HCT116 (cell line): ENCODE measurements at regions not wholly inside any gene's neighbourhood (a gene's known extent, or its start where the extent isn't known, plus 50 kb on each side); places are given as distances from the start of the nearest gene placed in this dataset.

Experiments
- ATAC-seq: fragments of 200-7000 bp; cut with Tn5 transposase; 2 replicates; pipeline ENCODE4 v1.9.1; 2020; ENCODE audit warnings: mild to moderate bottlenecking, moderate library complexity
- BruUV-seq: library from RNA; stranded (reverse); fragments of 400-500 nt; replicated peaks from 2 replicates; lab custom pipeline; 2021; lab: Mats Ljungman, UMichigan
- CTCF ChIA-PET: fragments of 300-600 bp; sonication (Branson Sonifier 250); formaldehyde crosslinking; loops from one replicate; lab custom pipeline; 2021; ENCODE audit warnings: antibody characterized with exemption; lab: Charles Lee
- POLR2A ChIA-PET: fragments of 300-600, 350-600 bp; sonication (Branson Sonifier 250); formaldehyde crosslinking; loops from one replicate; lab custom pipeline; 2021; ENCODE audit warnings: antibody characterized with exemption; lab: Charles Lee
- RAD21 ChIA-PET, 2 experiments: fragments of 300-600 bp; sonication (Branson Sonifier 250); formaldehyde crosslinking; loops; one replicate each; lab custom pipeline; 2023; ENCODE audit warnings: low total read pairs in 2 of 2; ENCODE audit not compliant: uncharacterized antibody in 2 of 2, unreplicated experiment in 2 of 2, low non-redundant PET in 1 of 2; lab: Charles Lee
- DNase-seq: peaks from one replicate; pipeline ENCODE4 v3.0.0-alpha.2; 2010; ENCODE audit warnings: low read depth, low spot score
- H2AFZ ChIP-seq: fragments of 200-600 bp; shearing (Covaris generic), sonication (generic); 2 replicates; pipeline ENCODE4 v1.6.1; 2017; ENCODE audit warnings: low read depth, mixed run types, mixed read lengths, antibody characterized with exemption, low read length; ENCODE audit not compliant: poor library complexity, severe bottlenecking
- H3K27ac ChIP-seq: 2 replicates; pipeline ENCODE4 v1.5.1; 2012; ENCODE audit warnings: low read depth, low read length
- H3K27me3 ChIP-seq: fragments of 200-600 bp; sonication (generic); 2 replicates; pipeline ENCODE4 v1.6.1; 2016; ENCODE audit warnings: mixed run types, low read length, mixed read lengths; ENCODE audit not compliant: insufficient read depth
- H3K36me3 ChIP-seq, 2 experiments: fragments of 200-500 bp in 1 of 2; fragments of 200-600 bp in 1 of 2; sonication (Bioruptor generic) in 1 of 2; sonication (generic) in 1 of 2; 2 replicates each; pipeline versions ENCODE4 v1.5.1 to v1.6.1; 2014 to 2016; ENCODE audit warnings: low read length in 2 of 2, inconsistent platforms in 1 of 2, mixed read lengths in 1 of 2, mixed run types in 1 of 2; ENCODE audit not compliant: insufficient read depth in 2 of 2, control insufficient read depth in 1 of 2
- H3K4me1 ChIP-seq, 2 experiments: fragments of 200-600 bp in 1 of 2; sonication (generic) in 1 of 2; 2 replicates each; pipeline versions ENCODE4 v1.5.1 to v1.6.1; 2012 to 2017; ENCODE audit warnings: low read length in 2 of 2, inconsistent platforms in 1 of 2, mild to moderate bottlenecking in 1 of 2, mixed read lengths in 1 of 2, mixed run types in 1 of 2, moderate library complexity in 1 of 2; ENCODE audit not compliant: insufficient read depth in 2 of 2, control insufficient read depth in 1 of 2
- H3K4me2 ChIP-seq: fragments of 200-600 bp; sonication (generic); 2 replicates; pipeline ENCODE4 v1.6.1; 2017; ENCODE audit warnings: mixed run types, low read length, mixed read lengths
- H3K4me3 ChIP-seq, 2 experiments: fragments of 200-600 bp in 1 of 2; sonication (generic) in 1 of 2; replicated peaks in 1 of 2; 2 replicates each; pipeline ENCODE4 v1.5.1; 2011 to 2016; ENCODE audit warnings: low read length in 2 of 2, control low read depth in 1 of 2, low read depth in 1 of 2, mild to moderate bottlenecking in 1 of 2, mixed read lengths in 1 of 2, mixed run types in 1 of 2
- H3K79me2 ChIP-seq: fragments of 200-600 bp; sonication (generic); 2 replicates; pipeline ENCODE4 v1.6.1; 2017; ENCODE audit warnings: mild to moderate bottlenecking, mixed run types, low read length, moderate library complexity, mixed read lengths; ENCODE audit not compliant: insufficient read depth
- H3K9ac ChIP-seq: fragments of 200-600 bp; sonication (generic); 2 replicates; pipeline ENCODE4 v1.6.1; 2016; ENCODE audit warnings: low read length, mixed read lengths
- H3K9me2 ChIP-seq: fragments of 200-600 bp; sonication (generic), shearing (Covaris generic); 2 replicates; pipeline ENCODE4 v1.6.1; 2017; ENCODE audit warnings: mixed run types, mild to moderate bottlenecking, moderate library complexity; ENCODE audit not compliant: insufficient read depth
- H3K9me3 ChIP-seq, 2 experiments: fragments of 200-500 bp in 1 of 2; fragments of 200-600 bp in 1 of 2; sonication (Bioruptor generic) in 1 of 2; sonication (generic) in 1 of 2; 2 replicates each; pipeline ENCODE4 v1.6.1; 2014 to 2017; ENCODE audit warnings: low read length in 2 of 2, mixed read lengths in 2 of 2, inconsistent platforms in 1 of 2, low read depth in 1 of 2, mild to moderate bottlenecking in 1 of 2, mixed run types in 1 of 2, moderate library complexity in 1 of 2; ENCODE audit not compliant: control insufficient read depth in 1 of 2, insufficient read depth in 1 of 2
- H4K20me1 ChIP-seq: fragments of 200-600 bp; sonication (generic), shearing (Covaris generic); 2 replicates; pipeline ENCODE4 v1.6.1; 2017; ENCODE audit warnings: mixed run types, mild to moderate bottlenecking, moderate library complexity; ENCODE audit not compliant: insufficient read depth
- ATF3 ChIP-seq: IDR thresholded peaks from 2 replicates; pipeline ENCODE4 v1.6.1; 2012
- CBX3 ChIP-seq: IDR thresholded peaks from 2 replicates; pipeline ENCODE4 v1.6.1; 2012; ENCODE audit warnings: low read depth
- CEBPB ChIP-seq: IDR thresholded peaks from 2 replicates; pipeline ENCODE4 v1.6.1; 2012; ENCODE audit warnings: low read depth
- CTCF ChIP-seq, 3 experiments: fragments of 200-600 bp in 1 of 3; sonication (generic) in 1 of 3; IDR thresholded peaks in 2 of 3; conservative IDR thresholded peaks in 1 of 3; 2 replicates each; pipeline ENCODE4 v1.5.1; 2012 to 2017; ENCODE audit warnings: low read depth in 2 of 3, low read length in 2 of 3, antibody characterized with exemption in 1 of 3, borderline replicate concordance in 1 of 3, control low read depth in 1 of 3, mild to moderate bottlenecking in 1 of 3, mixed read lengths in 1 of 3, mixed run types in 1 of 3, moderate library complexity in 1 of 3; ENCODE audit not compliant: insufficient read depth in 1 of 3
- EGR1 ChIP-seq: IDR thresholded peaks from 2 replicates; pipeline ENCODE4 v1.6.1; 2012; ENCODE audit warnings: low read depth
- ELF1 ChIP-seq: IDR thresholded peaks from 2 replicates; pipeline ENCODE4 v1.6.1; 2012; ENCODE audit warnings: low read depth, borderline replicate concordance
- EZH2 ChIP-seq: fragments of 200-600 bp; sonication (generic); IDR thresholded peaks from 2 replicates; pipeline ENCODE4 v1.6.1; 2017; ENCODE audit warnings: antibody characterized with exemption, mixed run types
- EZH2phosphoT487 ChIP-seq: fragments of 200-600 bp; IDR thresholded peaks from 2 replicates; pipeline ENCODE4 v1.6.1; 2018; ENCODE audit warnings: antibody characterized with exemption, borderline replicate concordance
- FOSL1 ChIP-seq: IDR thresholded peaks from 2 replicates; pipeline ENCODE4 v1.6.1; 2012; ENCODE audit warnings: low read depth
- JUND ChIP-seq: IDR thresholded peaks from 2 replicates; pipeline ENCODE4 v1.6.1; 2012
- MAX ChIP-seq: IDR thresholded peaks from 2 replicates; pipeline ENCODE4 v1.6.1; 2012
- POLR2A ChIP-seq: IDR thresholded peaks from 2 replicates; pipeline ENCODE4 v1.7.0; 2011; ENCODE audit warnings: borderline replicate concordance; ENCODE audit not compliant: insufficient read depth, insufficient read length; ENCODE audit errors: extremely low read depth
- POLR2AphosphoS5 ChIP-seq: IDR thresholded peaks from 2 replicates; pipeline ENCODE4 v1.6.1; 2011; ENCODE audit warnings: mild to moderate bottlenecking, low read depth, low read length, moderate library complexity
- RAD21 ChIP-seq: IDR thresholded peaks from 2 replicates; pipeline ENCODE4 v1.6.1; 2012; ENCODE audit warnings: low read depth, mild to moderate bottlenecking
- SIN3A ChIP-seq: IDR thresholded peaks from 2 replicates; pipeline ENCODE4 v1.6.1; 2012; ENCODE audit warnings: low read depth
- SP1 ChIP-seq: IDR thresholded peaks from 2 replicates; pipeline ENCODE4 v1.6.1; 2012; ENCODE audit warnings: low read depth
- SRF ChIP-seq: IDR thresholded peaks from 2 replicates; pipeline ENCODE4 v1.6.1; 2012; ENCODE audit warnings: low read depth
- TCF7L2 ChIP-seq: IDR thresholded peaks from 2 replicates; pipeline ENCODE4 v1.7.0; 2011; ENCODE audit warnings: borderline replicate concordance, inconsistent platforms; ENCODE audit not compliant: insufficient read depth, insufficient read length; ENCODE audit errors: extremely low read depth
- YY1 ChIP-seq: IDR thresholded peaks from 2 replicates; pipeline ENCODE4 v1.6.1; 2011; ENCODE audit warnings: low read length, low read depth, moderate library complexity, mild to moderate bottlenecking; ENCODE audit not compliant: insufficient replicate concordance; ENCODE audit errors: extremely low read depth
- ZFX ChIP-seq: fragments of 450-650 bp; IDR thresholded peaks from 2 replicates; pipeline ENCODE4 v1.6.1; 2017
- ZNF274 ChIP-seq: fragments of 200-500 bp; sonication (Bioruptor generic); IDR thresholded peaks from 2 replicates; pipeline ENCODE4 v1.6.1; 2014; ENCODE audit warnings: mild to moderate bottlenecking, low read depth, low read length, inconsistent platforms
- intact Hi-C: fragments of 100-400 bp; cut with micrococcal nuclease; formaldehyde crosslinking; loops from 2 replicates; pipeline ENCODE4 v1.10.0; 2022
- TF ChIP-seq, protein P1 (sequence below): IDR thresholded peaks from 2 replicates; pipeline ENCODE4 v1.6.1; 2012; ENCODE audit warnings: low read depth

GRCh38 chr13:50678464-50679162 is 164.9 kb downstream of the DLEU7 start:
- no peak overlapping the region for H3K27ac ChIP-seq
- ChIA-PET POLR2A (no interaction called here), RAD21 (no interaction called here), CTCF (no interaction called here)
- H3K9ac ChIP-seq = no peak overlapping the region
- no peaks in the 10 kb centered on the region for H4K20me1 ChIP-seq
- ATAC-seq = peak; percentile 82
- no peaks in the 10 kb centered on the region for H3K36me3 ChIP-seq
- no TSS peak for BruUV-seq
- DNase-seq = peak; percentile 36
- H3K27me3 ChIP-seq = no peaks in the 10 kb centered on the region
- peaks cover 0 to 25% of the 10 kb centered on the region in 2 experiments; a peak in 1 of 4 replicates for H3K4me1 ChIP-seq
- no peaks in the 10 kb centered on the region for H3K79me2 ChIP-seq
- H3K9me2 ChIP-seq = no peaks in the 10 kb centered on the region
- no peak overlapping the region for H3K4me3 ChIP-seq
- no peaks in the 10 kb centered on the region for H3K9me3 ChIP-seq
- H2AFZ ChIP-seq = no peak overlapping the region
- intact Hi-C loops = no loop called here
- H3K4me2 ChIP-seq = peak overlapping the region; percentile 10; the same call in 1 of the 2 replicates
- TF ChIP-seq SIN3A = no peak
- no peak for TF ChIP-seq EZH2
- TF ChIP-seq RAD21 = no peak
- TF ChIP-seq ZFX = no peak
- TF ChIP-seq ZNF274 = no peak
- TF ChIP-seq, protein P1, sequence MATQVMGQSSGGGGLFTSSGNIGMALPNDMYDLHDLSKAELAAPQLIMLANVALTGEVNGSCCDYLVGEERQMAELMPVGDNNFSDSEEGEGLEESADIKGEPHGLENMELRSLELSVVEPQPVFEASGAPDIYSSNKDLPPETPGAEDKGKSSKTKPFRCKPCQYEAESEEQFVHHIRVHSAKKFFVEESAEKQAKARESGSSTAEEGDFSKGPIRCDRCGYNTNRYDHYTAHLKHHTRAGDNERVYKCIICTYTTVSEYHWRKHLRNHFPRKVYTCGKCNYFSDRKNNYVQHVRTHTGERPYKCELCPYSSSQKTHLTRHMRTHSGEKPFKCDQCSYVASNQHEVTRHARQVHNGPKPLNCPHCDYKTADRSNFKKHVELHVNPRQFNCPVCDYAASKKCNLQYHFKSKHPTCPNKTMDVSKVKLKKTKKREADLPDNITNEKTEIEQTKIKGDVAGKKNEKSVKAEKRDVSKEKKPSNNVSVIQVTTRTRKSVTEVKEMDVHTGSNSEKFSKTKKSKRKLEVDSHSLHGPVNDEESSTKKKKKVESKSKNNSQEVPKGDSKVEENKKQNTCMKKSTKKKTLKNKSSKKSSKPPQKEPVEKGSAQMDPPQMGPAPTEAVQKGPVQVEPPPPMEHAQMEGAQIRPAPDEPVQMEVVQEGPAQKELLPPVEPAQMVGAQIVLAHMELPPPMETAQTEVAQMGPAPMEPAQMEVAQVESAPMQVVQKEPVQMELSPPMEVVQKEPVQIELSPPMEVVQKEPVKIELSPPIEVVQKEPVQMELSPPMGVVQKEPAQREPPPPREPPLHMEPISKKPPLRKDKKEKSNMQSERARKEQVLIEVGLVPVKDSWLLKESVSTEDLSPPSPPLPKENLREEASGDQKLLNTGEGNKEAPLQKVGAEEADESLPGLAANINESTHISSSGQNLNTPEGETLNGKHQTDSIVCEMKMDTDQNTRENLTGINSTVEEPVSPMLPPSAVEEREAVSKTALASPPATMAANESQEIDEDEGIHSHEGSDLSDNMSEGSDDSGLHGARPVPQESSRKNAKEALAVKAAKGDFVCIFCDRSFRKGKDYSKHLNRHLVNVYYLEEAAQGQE = no peak
- TF ChIP-seq ATF3 = no peak
- TF ChIP-seq SRF = no peak
- peak; percentile 48; the same call in 1 of the 2 replicates for TF ChIP-seq SP1
- TF ChIP-seq MAX = no peak
- no peak for TF ChIP-seq YY1
- TF ChIP-seq POLR2A = no peak
- no peak for TF ChIP-seq JUND
- peak; percentile 30; the same call in 1 of the 2 replicates for TF ChIP-seq FOSL1
- TF ChIP-seq TCF7L2 = no peak
- TF ChIP-seq CTCF (IDR thresholded peaks at IDR 0.05 in 2 of 3, conservative IDR thresholded peaks at IDR 0.05 in 1 of 3; ENCODE audit: borderline replicate concordance in 1 of 3, insufficient read depth in 1 of 3, low read depth in 2 of 3, low read length in 2 of 3) = no peak
- TF ChIP-seq EZH2phosphoT487 = no peak
- no peak for TF ChIP-seq ELF1
- peak; percentile 65 for TF ChIP-seq EGR1
- TF ChIP-seq CBX3 = no peak
- 0 out of 2 replicates have a peak, but pooled peaks have one; percentile 45 for TF ChIP-seq CEBPB
- no peak for TF ChIP-seq POLR2AphosphoS5
